GM23338 (cell line): ENCODE measurements at regions not wholly inside any gene's neighbourhood (a gene's known extent, or its start where the extent isn't known, plus 50 kb on each side); places are given as distances from the start of the nearest gene placed in this dataset.

Experiments used
- CTCF ChIP-seq, 2 experiments: fragments of 200-600 bp in 1 of 2; sonication (generic) in 1 of 2; conservative IDR thresholded peaks; 2 replicates each; pipeline versions ENCODE4 v1.5.1 to v1.6.1; 2016 to 2017; ENCODE audit warnings: antibody characterized with exemption in 2 of 2, low read depth in 2 of 2, mild to moderate bottlenecking in 2 of 2, moderate library complexity in 1 of 2
- EZH2 ChIP-seq: fragments of 200-600 bp; sonication (generic); IDR thresholded peaks from one replicate; pipeline ENCODE4 v1.8.0; 2017; ENCODE audit warnings: antibody characterized with exemption, mild to moderate bottlenecking, low read depth; ENCODE audit not compliant: unreplicated experiment
- EZH2phosphoT487 ChIP-seq: fragments of 200-600 bp; sonication (generic); IDR thresholded peaks from one replicate; pipeline ENCODE4 v1.8.1; 2018; ENCODE audit warnings: antibody characterized with exemption; ENCODE audit not compliant: unreplicated experiment
- POLR2AphosphoS5 ChIP-seq: IDR thresholded peaks from 2 replicates; pipeline ENCODE4 v1.6.1; 2016; ENCODE audit warnings: antibody characterized with exemption, low read depth
- REST ChIP-seq: IDR thresholded peaks from one replicate; pipeline ENCODE4 v1.6.1; 2018; ENCODE audit warnings: antibody characterized with exemption; ENCODE audit not compliant: unreplicated experiment
- STAT1 ChIP-seq: IDR thresholded peaks from one replicate; pipeline ENCODE4 v1.6.1; 2016; ENCODE audit warnings: antibody characterized with exemption; ENCODE audit not compliant: unreplicated experiment
- ZNF114 ChIP-seq: fragments of 250-450 bp; sonication (Bioruptor Pico); IDR thresholded peaks from 2 replicates; pipeline ENCODE4 v1.5.0; 2020; ENCODE audit warnings: mild to moderate bottlenecking, moderate library complexity

GRCh38 chr4:174037631-174038030 is 245.8 kb downstream of the FBXO8 start:
- TF ChIP-seq CTCF (conservative IDR thresholded peaks at IDR 0.05; ENCODE audit: low read depth in 2 of 2): no peak
- no peak for TF ChIP-seq EZH2
- no peak for TF ChIP-seq REST
- TF ChIP-seq POLR2AphosphoS5: no peak
- no peak for TF ChIP-seq EZH2phosphoT487
- no peak for TF ChIP-seq ZNF114 (CRISPR knock-in tag)
- TF ChIP-seq STAT1: no peak
